ENCODE measurements at regions not wholly inside any gene's neighbourhood (a gene's known extent, or its start where the extent isn't known, plus 50 kb on each side); places are given as distances from the start of the nearest gene placed in this dataset.

DNA sequence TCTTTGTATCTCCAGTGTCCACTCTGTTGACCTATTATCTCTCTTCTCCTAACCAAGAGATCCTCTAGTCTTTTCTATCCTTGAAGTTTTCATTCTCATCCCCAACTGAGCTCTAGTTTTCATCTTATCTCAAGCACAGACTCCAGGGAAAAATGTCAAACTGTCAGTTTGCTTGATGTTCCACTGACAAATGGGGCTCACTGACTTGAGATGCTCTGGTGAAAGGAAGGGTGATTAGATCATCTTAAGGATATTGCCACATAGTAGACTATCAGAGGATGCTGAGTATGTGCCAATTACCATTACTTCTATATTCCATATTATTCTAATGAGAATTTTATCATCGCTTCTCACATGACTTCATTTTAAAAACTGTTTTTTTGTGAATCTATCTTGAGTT, 2008.2 kb downstream of the ARAP2 start:
- TF ChIP-seq MAX (IDR thresholded peaks at IDR 0.05): no peak
- no peak for TF ChIP-seq ZBTB7A (IDR thresholded peaks at IDR 0.05; ENCODE audit: low read depth)
- TF ChIP-seq CEBPB (IDR thresholded peaks at IDR 0.05): no peak
- TF ChIP-seq USF1 (IDR thresholded peaks at IDR 0.05): no peak
- TF ChIP-seq NFIC (IDR thresholded peaks at IDR 0.05): no peak
- no peak for TF ChIP-seq TEAD4 (IDR thresholded peaks at IDR 0.05)
- TF ChIP-seq EP300 (IDR thresholded peaks at IDR 0.05; ENCODE audit: borderline replicate concordance): no peak
- no peak for TF ChIP-seq TCF12 (IDR thresholded peaks at IDR 0.05; ENCODE audit: low read depth)
- no peak for TF ChIP-seq YY1 (IDR thresholded peaks at IDR 0.05; ENCODE audit: low read depth)
- TF ChIP-seq CREB1 (IDR thresholded peaks at IDR 0.05; ENCODE audit: low read depth): no peak
- TF ChIP-seq FOXM1 (IDR thresholded peaks at IDR 0.05; ENCODE audit: borderline replicate concordance, low read depth): no peak
- no peak for TF ChIP-seq REST (IDR thresholded peaks at IDR 0.05; ENCODE audit: low read depth)
- TF ChIP-seq TAF1 (IDR thresholded peaks at IDR 0.05; ENCODE audit: low read depth): no peak
- TF ChIP-seq RAD21 (IDR thresholded peaks at IDR 0.05; ENCODE audit: low read depth): no peak

DNA sequence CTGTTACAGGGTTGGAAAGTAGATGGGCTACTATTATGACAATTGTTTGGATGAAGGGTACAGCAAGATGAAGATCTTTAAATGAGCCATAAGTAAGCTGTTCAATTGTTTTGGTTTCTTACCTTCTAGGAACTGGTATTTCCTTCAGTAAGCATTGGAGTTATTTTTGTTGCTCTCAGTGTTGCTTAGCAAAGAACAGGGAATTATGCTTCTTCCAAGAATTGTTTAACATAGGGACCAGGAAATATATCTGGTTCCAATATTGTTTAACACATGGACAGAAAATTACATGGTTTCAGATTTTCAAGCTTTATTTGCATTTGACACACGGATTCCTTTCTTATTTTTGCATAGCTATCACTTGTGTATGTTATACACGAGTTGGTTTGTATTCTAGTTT, 1999.0 kb downstream of the ARAP2 start:
- no peak for TF ChIP-seq EP300 (IDR thresholded peaks at IDR 0.05; ENCODE audit: borderline replicate concordance)
- no peak for TF ChIP-seq REST (IDR thresholded peaks at IDR 0.05; ENCODE audit: low read depth)
- no peak for TF ChIP-seq ZBTB7A (IDR thresholded peaks at IDR 0.05; ENCODE audit: low read depth)
- TF ChIP-seq EGR1 (IDR thresholded peaks at IDR 0.05): no peak
- no peak for TF ChIP-seq MAX (IDR thresholded peaks at IDR 0.05)
- no peak for TF ChIP-seq TCF12 (IDR thresholded peaks at IDR 0.05; ENCODE audit: low read depth)
- no peak for TF ChIP-seq NFIC (IDR thresholded peaks at IDR 0.05)
- TF ChIP-seq RAD21 (IDR thresholded peaks at IDR 0.05; ENCODE audit: low read depth): no peak
- TF ChIP-seq CREB1 (IDR thresholded peaks at IDR 0.05; ENCODE audit: low read depth): no peak
- no peak for TF ChIP-seq FOXM1 (IDR thresholded peaks at IDR 0.05; ENCODE audit: borderline replicate concordance, low read depth)
- TF ChIP-seq USF1 (IDR thresholded peaks at IDR 0.05): no peak
- no peak for TF ChIP-seq YY1 (IDR thresholded peaks at IDR 0.05; ENCODE audit: low read depth)
- no peak for TF ChIP-seq CEBPB (IDR thresholded peaks at IDR 0.05)
- no peak for TF ChIP-seq TAF1 (IDR thresholded peaks at IDR 0.05; ENCODE audit: low read depth)
- no peak for TF ChIP-seq TEAD4 (IDR thresholded peaks at IDR 0.05)

DNA sequence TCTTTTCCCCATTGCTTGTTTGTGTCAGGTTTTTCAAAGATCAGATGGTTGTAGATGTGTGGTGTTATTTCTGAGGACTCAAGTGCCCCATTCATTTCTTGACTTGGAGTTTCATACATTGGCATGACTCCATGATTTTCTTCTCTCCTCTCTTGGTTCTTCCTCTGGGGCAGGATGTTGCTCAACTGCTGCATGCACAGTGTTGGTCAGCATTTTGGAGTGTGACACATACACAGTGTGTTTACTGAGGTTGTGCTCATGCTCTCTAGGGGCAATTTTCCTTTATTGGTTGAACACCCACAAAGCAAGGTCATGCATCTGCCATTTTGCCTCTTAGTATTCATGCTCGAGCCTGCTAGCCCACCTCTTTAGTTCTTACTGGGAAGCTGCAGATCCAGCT, 1993.8 kb downstream of the ARAP2 start:
- no peak for TF ChIP-seq FOXM1 (IDR thresholded peaks at IDR 0.05; ENCODE audit: borderline replicate concordance, low read depth)

GRCh38 chr4:34253239-34253638, 1991.1 kb downstream of the ARAP2 start:
- no peak for TF ChIP-seq YY1 (IDR thresholded peaks at IDR 0.05; ENCODE audit: low read depth)
- no peak for TF ChIP-seq REST (IDR thresholded peaks at IDR 0.05; ENCODE audit: low read depth)
- no peak for TF ChIP-seq NFIC (IDR thresholded peaks at IDR 0.05)
- no peak for TF ChIP-seq MAX (IDR thresholded peaks at IDR 0.05)
- no peak for TF ChIP-seq TEAD4 (IDR thresholded peaks at IDR 0.05)
- no peak for TF ChIP-seq EGR1 (IDR thresholded peaks at IDR 0.05)
- TF ChIP-seq ZBTB7A (IDR thresholded peaks at IDR 0.05; ENCODE audit: low read depth): no peak
- no peak for TF ChIP-seq RAD21 (IDR thresholded peaks at IDR 0.05; ENCODE audit: low read depth)
- no peak for TF ChIP-seq CREB1 (IDR thresholded peaks at IDR 0.05; ENCODE audit: low read depth)

DNA sequence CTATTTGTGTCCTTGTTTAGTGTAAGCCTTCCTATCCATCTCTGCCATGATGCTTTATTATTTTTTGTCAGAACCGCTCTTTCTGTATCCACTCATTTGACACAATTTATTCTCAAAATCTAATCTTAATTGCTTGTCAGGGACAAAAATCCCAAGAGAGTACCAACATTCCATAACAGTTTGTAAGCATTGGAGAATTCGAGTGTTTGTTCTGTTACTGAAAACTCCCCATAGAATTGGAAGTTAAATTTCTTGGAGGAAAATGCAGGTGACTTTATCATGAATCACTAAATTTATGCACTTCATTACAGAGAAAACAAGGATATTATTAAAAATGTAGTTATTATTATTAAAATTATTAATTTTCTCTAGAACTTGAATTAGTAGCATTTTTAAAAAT, 1986.1 kb downstream of the ARAP2 start:
- no peak for TF ChIP-seq TCF12 (IDR thresholded peaks at IDR 0.05; ENCODE audit: low read depth)
- TF ChIP-seq CREB1 (IDR thresholded peaks at IDR 0.05; ENCODE audit: low read depth): no peak
- TF ChIP-seq RAD21 (IDR thresholded peaks at IDR 0.05; ENCODE audit: low read depth): no peak
- no peak for TF ChIP-seq ZBTB7A (IDR thresholded peaks at IDR 0.05; ENCODE audit: low read depth)
- no peak for TF ChIP-seq EGR1 (IDR thresholded peaks at IDR 0.05)
- TF ChIP-seq USF1 (IDR thresholded peaks at IDR 0.05): no peak
- no peak for TF ChIP-seq NFIC (IDR thresholded peaks at IDR 0.05)
- TF ChIP-seq YY1 (IDR thresholded peaks at IDR 0.05; ENCODE audit: low read depth): no peak
- no peak for TF ChIP-seq REST (IDR thresholded peaks at IDR 0.05; ENCODE audit: low read depth)
- no peak for TF ChIP-seq CEBPB (IDR thresholded peaks at IDR 0.05)
